ENCODE measurements at regions not wholly inside any gene's neighbourhood (a gene's known extent, or its start where the extent isn't known, plus 50 kb on each side); places are given as distances from the start of the nearest gene placed in this dataset.
"Not testable (repeated sequence)": the region's sequence is repeated elsewhere in the genome, so short reads cannot be mapped to it uniquely, and the experiment has no call there.

GRCh38 chrX:4668802-4669536 is 955.5 kb upstream of the PRKX start:
- no peak for DNase-seq

GRCh38 chrX:4663085-4663484 is 949.6 kb upstream of the PRKX start:
- DNase-seq: no peak

- DNase-seq: no peak
Measured at GRCh38 chrX:4661771-4662170, 948.3 kb upstream of the PRKX start.

- DNase-seq: no peak
Measured at GRCh38 chrX:4656419-4656818, 943.0 kb upstream of the PRKX start.

- no peak for DNase-seq
Measured at GRCh38 chrX:4655743-4656142, 942.3 kb upstream of the PRKX start.

GRCh38 chrX:4642114-4642513 is 928.7 kb upstream of the PRKX start:
- no peak for DNase-seq

- no peak for DNase-seq
Measured at GRCh38 chrX:4638036-4638435, 924.6 kb upstream of the PRKX start.

- DNase-seq: peak in 1 of 2 experiments; percentile 5
Measured at GRCh38 chrX:4627414-4627813, 914.0 kb upstream of the PRKX start.

GRCh38 chrX:4622486-4623167 is 909.2 kb upstream of the PRKX start:
- peak in 1 of 2 experiments; percentile 27 for DNase-seq

GRCh38 chrX:4613651-4614050 is 900.2 kb upstream of the PRKX start:
- not testable (repeated sequence) for DNase-seq

- DNase-seq: no peak
Measured at GRCh38 chrX:4588893-4589292, 875.4 kb upstream of the PRKX start.

- DNase-seq: peak in 1 of 2 experiments; percentile 9
Measured at GRCh38 chrX:4588466-4588865, 875.0 kb upstream of the PRKX start.

GRCh38 chrX:4588056-4588455 is 874.6 kb upstream of the PRKX start:
- peak in 1 of 2 experiments; percentile 31 for DNase-seq

GRCh38 chrX:4579999-4580398 is 866.5 kb upstream of the PRKX start:
- no peak for DNase-seq

GRCh38 chrX:4579480-4579879 is 866.0 kb upstream of the PRKX start:
- DNase-seq: no peak

- peak; percentile 39 to 85 for DNase-seq
Measured at GRCh38 chrX:4572691-4573090, 859.2 kb upstream of the PRKX start.

- no peak for DNase-seq
Measured at GRCh38 chrX:4570151-4570550, 856.7 kb upstream of the PRKX start.

- no peak for DNase-seq
Measured at GRCh38 chrX:4560192-4560591, 846.7 kb upstream of the PRKX start.

- no peak for DNase-seq
Measured at GRCh38 chrX:4550018-4550417, 836.6 kb upstream of the PRKX start.

- DNase-seq: peak; percentile 59 to 83
Measured at GRCh38 chrX:4547213-4547836, 833.9 kb upstream of the PRKX start.

- not testable (repeated sequence) for DNase-seq
Measured at GRCh38 chrX:4546178-4546577, 832.7 kb upstream of the PRKX start.

GRCh38 chrX:4528247-4528646 is 814.8 kb upstream of the PRKX start:
- DNase-seq: no peak

GRCh38 chrX:4485912-4486311 is 772.5 kb upstream of the PRKX start:
- DNase-seq: no peak

- no peak for DNase-seq
Measured at GRCh38 chrX:4484266-4484665, 770.8 kb upstream of the PRKX start.
